ENCODE measurements at regions not wholly inside any gene's neighbourhood (a gene's known extent, or its start where the extent isn't known, plus 50 kb on each side); places are given as distances from the start of the nearest gene placed in this dataset.

DNA sequence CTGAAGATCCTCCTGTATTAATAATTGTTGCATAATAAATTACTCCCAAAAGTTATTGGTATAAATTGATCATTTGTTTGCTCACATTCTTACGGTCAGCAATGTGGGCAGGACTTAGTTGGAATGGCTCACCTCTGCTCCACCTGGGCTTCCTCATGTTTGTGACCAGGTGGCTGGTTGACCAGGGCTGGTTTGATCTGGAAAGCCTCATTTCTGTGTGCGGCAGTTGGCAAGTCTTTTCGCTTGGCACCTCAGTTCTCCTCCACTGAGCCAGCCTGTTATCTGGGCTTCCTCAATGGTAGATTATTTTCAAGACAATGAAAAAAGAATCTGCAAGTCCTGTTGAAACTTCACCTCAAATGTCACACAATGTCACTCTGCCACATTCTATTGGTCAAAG, 301.1 kb downstream of the TBL1XR1 start:
- WGBS, 2 donors = 94 to 96% methylated on average over 3 of the region's 3 CpGs
- DNase-seq = peak in 1 of 2 donors; percentile 13
- Histone ChIP-seq H3K27me3 (no peaks in the 10 kb centered on the region), H3K36me3 (no peaks in the 10 kb centered on the region), H3K9me3 (no peaks in the 10 kb centered on the region), H3K4me3 (replicated peaks in 1 of 3) (no peak overlapping the region), H3K27ac (no peak overlapping the region), H3K4me1 (peaks cover 0 to 5% of the 10 kb centered on the region in 2 donors)
- intact Hi-C loops (cut with DNase I) = no loop called here
- TF ChIP-seq, protein P1, sequence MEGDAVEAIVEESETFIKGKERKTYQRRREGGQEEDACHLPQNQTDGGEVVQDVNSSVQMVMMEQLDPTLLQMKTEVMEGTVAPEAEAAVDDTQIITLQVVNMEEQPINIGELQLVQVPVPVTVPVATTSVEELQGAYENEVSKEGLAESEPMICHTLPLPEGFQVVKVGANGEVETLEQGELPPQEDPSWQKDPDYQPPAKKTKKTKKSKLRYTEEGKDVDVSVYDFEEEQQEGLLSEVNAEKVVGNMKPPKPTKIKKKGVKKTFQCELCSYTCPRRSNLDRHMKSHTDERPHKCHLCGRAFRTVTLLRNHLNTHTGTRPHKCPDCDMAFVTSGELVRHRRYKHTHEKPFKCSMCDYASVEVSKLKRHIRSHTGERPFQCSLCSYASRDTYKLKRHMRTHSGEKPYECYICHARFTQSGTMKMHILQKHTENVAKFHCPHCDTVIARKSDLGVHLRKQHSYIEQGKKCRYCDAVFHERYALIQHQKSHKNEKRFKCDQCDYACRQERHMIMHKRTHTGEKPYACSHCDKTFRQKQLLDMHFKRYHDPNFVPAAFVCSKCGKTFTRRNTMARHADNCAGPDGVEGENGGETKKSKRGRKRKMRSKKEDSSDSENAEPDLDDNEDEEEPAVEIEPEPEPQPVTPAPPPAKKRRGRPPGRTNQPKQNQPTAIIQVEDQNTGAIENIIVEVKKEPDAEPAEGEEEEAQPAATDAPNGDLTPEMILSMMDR (IDR thresholded peaks at IDR 0.05) = no peak
- TF ChIP-seq POLR2A (IDR thresholded peaks at IDR 0.05) = no peak

DNA sequence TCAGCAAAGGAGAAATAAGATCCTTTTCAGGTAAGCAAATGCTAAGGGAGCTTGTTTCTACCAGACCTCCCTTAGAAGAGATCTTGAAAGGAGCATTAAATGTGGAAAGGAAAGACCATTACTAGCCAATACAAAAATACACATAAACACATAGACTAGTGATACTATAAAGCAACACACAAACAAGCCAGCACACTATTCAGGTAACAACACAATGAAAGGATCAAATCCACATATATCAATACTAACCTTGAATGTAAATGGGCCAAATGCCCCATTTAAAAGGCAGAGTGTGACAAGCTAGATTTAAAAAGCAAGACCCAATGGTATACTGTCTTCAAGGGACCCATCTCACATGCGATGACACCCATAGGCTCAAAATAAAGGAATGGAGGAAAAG, 317.6 kb downstream of the TBL1XR1 start:
- Histone ChIP-seq H3K36me3 (no peaks in the 10 kb centered on the region), H3K9me3 (peaks cover 6% of the 10 kb centered on the region), H3K4me3 (replicated peaks in 1 of 3) (no peak overlapping the region), H3K4me1 (no peaks in the 10 kb centered on the region), H3K27ac (no peak overlapping the region), H3K27me3 (no peaks in the 10 kb centered on the region)
- 96 to 98% methylated on average over 1 of the region's 1 CpG for WGBS, 2 donors
- intact Hi-C loops (cut with DNase I) = no loop called here
- TF ChIP-seq POLR2A (IDR thresholded peaks at IDR 0.05) = no peak
- TF ChIP-seq, protein P1 (IDR thresholded peaks at IDR 0.05) = no peak
- no peak for DNase-seq

DNA sequence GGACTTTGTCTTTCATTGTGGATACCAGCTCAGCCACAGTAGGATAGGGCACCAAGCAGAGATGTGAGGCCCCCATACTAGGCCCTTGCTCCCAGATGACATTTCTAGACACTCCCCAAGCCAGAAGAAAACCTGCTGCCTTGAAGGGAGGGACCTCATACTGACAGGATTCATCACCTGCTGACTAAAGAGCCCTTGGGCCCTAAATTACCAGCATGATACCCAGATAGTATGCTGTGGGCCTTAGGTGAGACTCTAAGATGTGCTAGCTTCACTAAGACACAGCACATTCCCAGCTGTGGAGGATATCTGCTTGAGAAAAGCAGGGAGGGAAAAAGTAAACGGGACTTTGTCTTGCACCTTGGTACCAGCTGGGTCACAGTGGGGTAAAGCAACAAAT, 324.0 kb downstream of the TBL1XR1 start:
- TF ChIP-seq, protein P1 (IDR thresholded peaks at IDR 0.05) = no peak
- TF ChIP-seq POLR2A (IDR thresholded peaks at IDR 0.05) = no peak
- Histone ChIP-seq H3K36me3 (no peaks in the 10 kb centered on the region), H3K4me3 (replicated peaks in 1 of 3) (no peak overlapping the region), H3K9me3 (no peaks in the 10 kb centered on the region), H3K4me1 (peaks cover 0 to 10% of the 10 kb centered on the region in 2 donors), H3K27me3 (no peaks in the 10 kb centered on the region), H3K27ac (no peak overlapping the region)
- WGBS, 2 donors = 71 to 81% methylated on average over 1 of the region's 1 CpG
- no peak for DNase-seq
- intact Hi-C loops (cut with DNase I) = no loop called here

DNA sequence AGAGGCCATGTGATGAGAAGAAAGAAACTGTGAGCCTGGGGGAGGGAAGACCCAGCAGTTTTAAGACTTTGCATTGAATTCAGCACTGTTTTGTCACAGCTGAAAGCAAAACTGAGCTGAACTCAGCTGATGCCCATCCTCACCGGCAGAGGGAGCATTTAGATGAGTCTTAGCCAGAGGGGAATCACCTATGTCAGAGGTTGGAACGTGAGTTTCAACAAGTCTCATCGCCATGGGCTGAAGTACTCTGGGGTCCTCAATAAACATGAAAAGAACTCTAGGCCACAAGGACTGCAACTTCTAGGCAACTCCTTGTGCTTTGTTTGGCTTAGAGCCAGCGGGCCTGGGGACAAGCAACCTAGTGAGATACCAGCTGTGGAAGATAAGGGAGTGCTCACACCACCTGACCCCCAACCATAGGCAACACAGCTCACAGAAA, 324.5 kb downstream of the TBL1XR1 start:
- peak; percentile 65 to 68 for DNase-seq
- intact Hi-C loops (cut with DNase I) = no loop called here
- peak overlapping the region in 1 of 3 donors; percentile 13 for H3K27ac ChIP-seq
- 9 to 15% methylated on average over 4 of the region's 4 CpGs for WGBS, 2 donors
- TF ChIP-seq, protein P1 (IDR thresholded peaks at IDR 0.05) = peak; percentile 26 to 91 (median 76)
- TF ChIP-seq POLR2A (IDR thresholded peaks at IDR 0.05) = no peak
- no peaks in the 10 kb centered on the region for H3K9me3 ChIP-seq
- H3K4me3 ChIP-seq (replicated peaks in 1 of 3) = no peak overlapping the region
- no peaks in the 10 kb centered on the region for H3K36me3 ChIP-seq
- H3K27me3 ChIP-seq = no peaks in the 10 kb centered on the region
- peaks cover 0 to 13% of the 10 kb centered on the region in 2 donors for H3K4me1 ChIP-seq

DNA sequence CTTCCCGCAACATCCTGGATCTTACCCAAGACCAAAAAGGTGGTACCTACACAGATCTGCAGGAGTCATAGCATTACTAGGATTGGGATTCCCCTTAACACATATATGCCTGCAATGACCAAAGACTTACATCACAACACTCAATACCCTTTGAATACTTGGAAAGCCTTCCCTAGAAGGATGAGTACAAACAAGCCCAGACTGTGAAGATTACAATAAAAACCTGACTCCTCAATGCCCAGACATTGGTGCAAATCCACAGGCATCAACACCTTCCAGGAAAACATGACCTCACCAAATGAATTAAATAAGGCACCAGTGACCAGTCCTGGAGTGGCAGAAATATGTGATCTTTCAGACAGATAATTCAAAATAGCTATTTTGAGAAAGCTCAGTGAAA, 326.8 kb downstream of the TBL1XR1 start:
- Histone ChIP-seq H3K9me3 (no peaks in the 10 kb centered on the region), H3K4me1 (peaks cover 0 to 17% of the 10 kb centered on the region in 2 donors), H3K27ac (no peak overlapping the region), H3K36me3 (no peaks in the 10 kb centered on the region), H3K4me3 (replicated peaks in 1 of 3) (no peak overlapping the region), H3K27me3 (no peaks in the 10 kb centered on the region)
- intact Hi-C loops (cut with DNase I) = no loop called here
- TF ChIP-seq POLR2A (IDR thresholded peaks at IDR 0.05) = no peak
- TF ChIP-seq, protein P1 (IDR thresholded peaks at IDR 0.05) = no peak
- 100% methylated on average over 1 of the region's 1 CpG for WGBS, 2 donors
- no peak for DNase-seq

All from thyroid gland (tissue), 4 donors.